ENCODE measurements at regions not wholly inside any gene's neighbourhood (a gene's known extent, or its start where the extent isn't known, plus 50 kb on each side); places are given as distances from the start of the nearest gene placed in this dataset.
A peak's percentile ranks its signal among the peaks of the same experiment; 100 is the strongest.

DNA sequence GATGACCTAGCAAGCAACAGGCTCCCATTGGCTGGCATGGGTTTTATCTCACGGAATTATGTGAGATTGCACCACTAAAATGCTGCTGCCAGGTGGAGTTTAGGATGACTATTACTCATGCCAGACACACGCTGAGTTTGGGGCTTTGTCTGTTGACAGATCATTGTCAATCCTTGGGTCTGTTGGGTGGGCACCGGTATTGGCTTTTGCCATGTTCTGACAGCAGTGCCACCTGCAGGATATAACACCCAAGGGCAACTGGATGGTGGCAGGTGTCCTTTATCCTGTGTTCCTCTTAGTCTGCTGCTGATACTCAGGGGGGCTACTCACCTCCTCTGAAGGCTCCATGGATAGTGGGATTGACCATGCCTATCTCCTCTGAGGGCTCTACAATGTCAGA is 221.6 kb upstream of the DYNLRB2 start:
- no peak overlapping the region for H3K27ac ChIP-seq
- H3K9me3 ChIP-seq, result no peaks in the 10 kb centered on the region

DNA sequence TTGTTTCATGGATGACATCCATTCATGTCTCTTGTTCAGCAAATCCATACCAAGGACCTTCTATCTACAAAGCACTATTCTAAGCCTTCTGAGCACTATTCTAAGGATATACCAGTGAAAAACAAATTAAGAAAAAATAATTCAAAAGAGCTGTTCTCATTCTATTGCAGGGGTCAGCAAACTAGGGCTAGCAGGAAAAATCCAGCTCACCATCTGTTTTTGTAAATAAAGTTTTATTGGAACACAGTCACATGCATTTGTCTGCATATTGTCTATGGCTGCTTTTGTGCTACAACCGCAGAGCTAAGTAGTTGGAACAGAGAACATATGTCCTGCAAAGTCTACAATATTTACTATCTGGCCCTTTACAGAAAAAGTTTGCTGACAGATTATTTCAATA is 222.7 kb upstream of the DYNLRB2 start:
- Histone ChIP-seq H3K4me3 (no peak overlapping the region), H3K9me3 (no peaks in the 10 kb centered on the region), H3K36me3 (no peaks in the 10 kb centered on the region), H3K4me1 (no peaks in the 10 kb centered on the region), H3K27me3 (no peaks in the 10 kb centered on the region), H3K27ac (no peak overlapping the region)
- TF ChIP-seq, protein P1, sequence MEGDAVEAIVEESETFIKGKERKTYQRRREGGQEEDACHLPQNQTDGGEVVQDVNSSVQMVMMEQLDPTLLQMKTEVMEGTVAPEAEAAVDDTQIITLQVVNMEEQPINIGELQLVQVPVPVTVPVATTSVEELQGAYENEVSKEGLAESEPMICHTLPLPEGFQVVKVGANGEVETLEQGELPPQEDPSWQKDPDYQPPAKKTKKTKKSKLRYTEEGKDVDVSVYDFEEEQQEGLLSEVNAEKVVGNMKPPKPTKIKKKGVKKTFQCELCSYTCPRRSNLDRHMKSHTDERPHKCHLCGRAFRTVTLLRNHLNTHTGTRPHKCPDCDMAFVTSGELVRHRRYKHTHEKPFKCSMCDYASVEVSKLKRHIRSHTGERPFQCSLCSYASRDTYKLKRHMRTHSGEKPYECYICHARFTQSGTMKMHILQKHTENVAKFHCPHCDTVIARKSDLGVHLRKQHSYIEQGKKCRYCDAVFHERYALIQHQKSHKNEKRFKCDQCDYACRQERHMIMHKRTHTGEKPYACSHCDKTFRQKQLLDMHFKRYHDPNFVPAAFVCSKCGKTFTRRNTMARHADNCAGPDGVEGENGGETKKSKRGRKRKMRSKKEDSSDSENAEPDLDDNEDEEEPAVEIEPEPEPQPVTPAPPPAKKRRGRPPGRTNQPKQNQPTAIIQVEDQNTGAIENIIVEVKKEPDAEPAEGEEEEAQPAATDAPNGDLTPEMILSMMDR (IDR thresholded peaks at IDR 0.05), result no peak
- no peak for ATAC-seq
- no peak for DNase-seq
- intact Hi-C loops (cut with DNase I), result no loop called here

More for the DNA sequence above, 221.6 kb upstream of the DYNLRB2 start:
- no peaks in the 10 kb centered on the region for H3K4me1 ChIP-seq
- ATAC-seq (no peak), DNase-seq (no peak)
- no peaks in the 10 kb centered on the region for H3K27me3 ChIP-seq
- no peak overlapping the region for H3K4me3 ChIP-seq
- TF ChIP-seq, protein P1 (IDR thresholded peaks at IDR 0.05), result no peak
- no peaks in the 10 kb centered on the region for H3K36me3 ChIP-seq
- intact Hi-C loops (cut with DNase I), result no loop called here

DNA sequence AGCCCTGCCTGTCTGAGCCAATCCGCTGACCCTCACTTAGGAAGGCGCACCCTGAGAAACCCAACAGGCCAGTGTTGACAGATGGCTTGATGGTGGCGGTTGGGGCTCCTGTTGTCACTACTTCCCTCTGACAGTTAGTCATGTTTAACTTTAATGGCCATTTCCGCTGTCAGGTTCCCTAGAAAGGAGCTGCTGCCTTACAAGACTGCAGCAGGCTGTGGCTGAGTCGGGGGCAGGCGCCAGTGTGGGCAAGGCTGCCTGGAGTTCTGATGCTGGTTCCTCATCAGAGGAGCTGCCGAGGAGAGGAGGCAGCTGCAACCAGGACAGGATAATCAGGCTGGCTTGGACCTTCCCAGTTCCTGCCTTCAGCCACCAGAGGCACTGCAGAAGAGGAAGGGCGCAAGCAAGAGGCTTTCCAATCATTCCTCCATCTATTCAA is 223.2 kb upstream of the DYNLRB2 start:
- ATAC-seq, result peak; percentile 74
- no peaks in the 10 kb centered on the region for H3K27me3 ChIP-seq
- DNase-seq, result no peak
- no peak overlapping the region for H3K4me3 ChIP-seq
- TF ChIP-seq, protein P1 (IDR thresholded peaks at IDR 0.05), result peak; percentile 38
- intact Hi-C loops (cut with DNase I), result no loop called here
- H3K9me3 ChIP-seq, result no peaks in the 10 kb centered on the region
- H3K36me3 ChIP-seq, result no peaks in the 10 kb centered on the region
- H3K4me1 ChIP-seq, result no peaks in the 10 kb centered on the region
- H3K27ac ChIP-seq, result no peak overlapping the region

DNA sequence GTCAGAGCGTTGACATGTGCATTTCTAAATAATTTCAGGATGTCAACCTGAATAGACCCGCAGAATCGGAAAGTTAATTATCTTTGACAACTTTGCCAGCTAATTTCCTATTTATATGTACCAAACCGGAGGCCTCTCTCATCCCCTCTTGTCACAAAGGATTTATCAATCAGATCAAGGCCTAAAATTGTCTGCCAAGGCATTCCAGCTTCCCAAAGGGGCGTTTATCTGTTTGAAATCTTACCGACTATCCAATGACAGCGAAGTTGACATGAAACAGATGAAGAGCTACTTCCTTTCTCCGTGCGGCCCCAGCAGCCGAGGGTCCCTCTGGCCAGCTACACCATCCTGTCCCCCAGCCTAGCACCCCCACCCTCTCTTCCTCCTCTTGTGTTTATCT is 223.7 kb upstream of the DYNLRB2 start:
- no peak for DNase-seq
- TF ChIP-seq, protein P1 (IDR thresholded peaks at IDR 0.05), result no peak
- no peak overlapping the region for H3K27ac ChIP-seq
- H3K4me1 ChIP-seq, result no peaks in the 10 kb centered on the region
- no peaks in the 10 kb centered on the region for H3K9me3 ChIP-seq
- H3K27me3 ChIP-seq, result no peaks in the 10 kb centered on the region
- peak; percentile 12 for ATAC-seq
- H3K36me3 ChIP-seq, result no peaks in the 10 kb centered on the region
- H3K4me3 ChIP-seq, result no peak overlapping the region
- intact Hi-C loops (cut with DNase I), result no loop called here

DNA sequence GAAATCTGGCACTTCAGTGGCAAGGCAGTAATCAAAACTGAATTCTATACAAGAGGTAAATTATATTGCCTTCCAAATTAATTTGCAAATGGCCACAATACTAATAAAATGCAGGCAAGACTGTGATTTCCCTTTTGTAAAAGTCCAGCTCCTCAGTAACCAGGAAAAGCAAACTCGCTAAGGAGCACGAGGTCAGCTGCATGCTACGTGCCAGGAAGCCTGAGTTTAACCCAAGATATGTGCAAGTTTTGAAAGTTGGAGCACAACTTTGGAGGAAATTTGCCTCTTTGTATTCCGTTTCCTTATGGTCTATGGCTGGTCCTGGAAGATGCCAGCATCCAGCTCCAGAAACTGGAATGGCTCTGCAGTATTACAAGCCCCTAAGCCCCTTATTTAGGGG is 226.8 kb upstream of the DYNLRB2 start:
- Histone ChIP-seq H3K9me3 (no peaks in the 10 kb centered on the region), H3K36me3 (no peaks in the 10 kb centered on the region), H3K27me3 (no peaks in the 10 kb centered on the region), H3K27ac (no peak overlapping the region), H3K4me3 (no peak overlapping the region), H3K4me1 (no peaks in the 10 kb centered on the region)
- ATAC-seq (no peak), DNase-seq (no peak)
- TF ChIP-seq, protein P1 (IDR thresholded peaks at IDR 0.05), result no peak
- intact Hi-C loops (cut with DNase I), result no loop called here

DNA sequence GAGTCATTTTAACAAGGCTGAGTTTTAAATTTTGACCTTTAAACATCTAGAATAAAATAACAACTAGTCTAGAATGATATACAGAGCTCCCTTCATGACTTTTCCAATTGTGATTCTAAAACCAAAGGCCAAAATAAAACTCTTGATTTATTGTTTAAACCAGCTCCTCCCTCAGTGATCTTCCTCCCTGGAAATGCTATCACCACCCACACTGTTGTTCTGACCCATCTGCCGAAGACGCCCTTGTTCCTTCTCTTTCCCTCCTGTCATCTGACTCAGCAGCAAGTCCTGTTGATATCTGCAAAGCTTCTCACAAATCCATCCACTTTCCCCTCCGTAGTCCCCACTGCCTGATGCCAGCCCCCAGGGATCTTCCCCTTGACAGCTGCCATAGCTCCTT is 231.6 kb upstream of the DYNLRB2 start:
- intact Hi-C loops (cut with DNase I), result no loop called here
- ATAC-seq, result no peak
- no peak overlapping the region for H3K27ac ChIP-seq

More for the DNA sequence above, 231.6 kb upstream of the DYNLRB2 start:
- Histone ChIP-seq H3K27me3 (no peaks in the 10 kb centered on the region), H3K36me3 (no peaks in the 10 kb centered on the region), H3K4me1 (no peaks in the 10 kb centered on the region), H3K4me3 (no peak overlapping the region), H3K9me3 (no peaks in the 10 kb centered on the region)
- TF ChIP-seq, protein P1 (IDR thresholded peaks at IDR 0.05), result no peak
- DNase-seq, result no peak

Data from upper lobe of right lung (tissue), 1 donor.